IPS-20b (cell line): ENCODE measurements at regions not wholly inside any gene's neighbourhood (a gene's known extent, or its start where the extent isn't known, plus 50 kb on each side); places are given as distances from the start of the nearest gene placed in this dataset.

Experiments used
- H3K27ac ChIP-seq: one replicate; pipeline ENCODE4 v1.5.1; 2013; ENCODE audit warnings: low read length
- H3K27me3 ChIP-seq: 2 replicates; pipeline ENCODE4 v1.6.1; 2013; ENCODE audit warnings: mild to moderate bottlenecking, low read length, inconsistent platforms; ENCODE audit not compliant: insufficient read depth
- H3K36me3 ChIP-seq: 2 replicates; pipeline ENCODE4 v1.6.1; 2013; ENCODE audit warnings: low read depth, mild to moderate bottlenecking, inconsistent platforms, low read length, moderate library complexity; ENCODE audit not compliant: insufficient read depth
- H3K4me1 ChIP-seq: 2 replicates; pipeline ENCODE4 v1.6.1; 2013; ENCODE audit warnings: mild to moderate bottlenecking, control low read depth, inconsistent platforms, low read length, moderate library complexity; ENCODE audit not compliant: insufficient read depth
- H3K4me3 ChIP-seq: 2 replicates; pipeline ENCODE4 v1.5.1; 2013; ENCODE audit warnings: mild to moderate bottlenecking, low read length, inconsistent platforms
- H3K9ac ChIP-seq: 2 replicates; pipeline ENCODE4 v1.6.1; 2013; ENCODE audit warnings: low read depth, mild to moderate bottlenecking, inconsistent platforms, low read length, moderate library complexity
- H3K9me3 ChIP-seq: 2 replicates; pipeline ENCODE4 v1.6.1; 2013; ENCODE audit warnings: mild to moderate bottlenecking, low read depth, low read length, inconsistent platforms; ENCODE audit not compliant: insufficient read depth

DNA sequence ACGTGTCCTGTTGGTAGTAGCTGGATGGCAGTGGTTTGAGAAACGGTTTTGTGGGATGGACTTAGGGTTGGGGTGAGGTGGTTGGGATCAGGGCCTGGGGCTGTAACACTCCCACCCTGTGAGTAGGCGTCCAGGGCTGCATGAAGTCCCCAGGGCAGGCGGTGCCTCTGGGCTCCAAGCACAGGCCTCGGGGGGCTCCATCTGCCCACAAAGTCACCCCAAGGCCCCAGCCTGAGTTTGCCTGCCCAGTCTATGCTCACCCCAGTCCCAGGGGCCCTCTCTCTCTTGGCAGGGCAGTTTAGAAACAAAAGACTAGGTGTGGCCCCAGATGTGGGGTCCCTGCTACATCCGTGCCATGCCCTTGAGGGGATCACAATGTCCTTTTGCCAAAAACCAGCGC, 86.9 kb upstream of the PRR23E start:
- no peaks in the 10 kb centered on the region for H3K36me3 ChIP-seq
- H3K27me3 ChIP-seq: no peaks in the 10 kb centered on the region
- H3K9ac ChIP-seq: no peak overlapping the region
- H3K27ac ChIP-seq: no peak overlapping the region
- peaks cover 3% of the 10 kb centered on the region; the same call in 1 of the 2 replicates for H3K9me3 ChIP-seq
- no peak overlapping the region for H3K4me3 ChIP-seq
- peaks cover 4% of the 10 kb centered on the region; the same call in 1 of the 2 replicates for H3K4me1 ChIP-seq

GRCh38 chr3:127106456-127106855, 86.5 kb upstream of the PRR23E start:
- Histone ChIP-seq H3K9me3 (peaks cover 3% of the 10 kb centered on the region), H3K27me3 (no peaks in the 10 kb centered on the region), H3K36me3 (no peaks in the 10 kb centered on the region), H3K4me3 (no peak overlapping the region), H3K9ac (no peak overlapping the region), H3K27ac (no peak overlapping the region), H3K4me1 (peaks cover 5% of the 10 kb centered on the region; the same call in 1 of the 2 replicates)

DNA sequence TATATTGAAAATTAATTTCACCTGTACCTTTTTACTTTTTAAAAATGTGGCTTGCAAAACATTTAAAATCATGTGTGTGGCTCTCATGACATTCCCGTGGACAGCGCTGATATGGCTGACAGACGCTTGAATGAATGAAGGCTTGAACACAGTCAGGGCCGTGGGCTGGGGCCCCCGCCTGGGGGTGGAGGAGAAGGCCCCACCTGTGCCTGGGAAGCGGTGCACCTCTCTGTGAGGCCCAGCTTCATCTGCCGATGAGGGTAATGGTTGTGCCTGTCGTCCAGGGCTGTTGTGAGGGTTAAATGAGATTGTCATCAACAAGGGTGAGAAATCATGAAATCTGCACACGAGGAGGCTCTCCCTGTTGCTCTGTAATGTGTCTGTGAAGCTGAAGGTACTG, 85.9 kb upstream of the PRR23E start:
- H3K9me3 ChIP-seq: peaks cover 9% of the 10 kb centered on the region
- H3K9ac ChIP-seq: no peak overlapping the region
- H3K27me3 ChIP-seq: no peaks in the 10 kb centered on the region
- no peaks in the 10 kb centered on the region for H3K36me3 ChIP-seq
- H3K27ac ChIP-seq: no peak overlapping the region
- no peak overlapping the region for H3K4me3 ChIP-seq
- peaks cover 5% of the 10 kb centered on the region; the same call in 1 of the 2 replicates for H3K4me1 ChIP-seq

DNA sequence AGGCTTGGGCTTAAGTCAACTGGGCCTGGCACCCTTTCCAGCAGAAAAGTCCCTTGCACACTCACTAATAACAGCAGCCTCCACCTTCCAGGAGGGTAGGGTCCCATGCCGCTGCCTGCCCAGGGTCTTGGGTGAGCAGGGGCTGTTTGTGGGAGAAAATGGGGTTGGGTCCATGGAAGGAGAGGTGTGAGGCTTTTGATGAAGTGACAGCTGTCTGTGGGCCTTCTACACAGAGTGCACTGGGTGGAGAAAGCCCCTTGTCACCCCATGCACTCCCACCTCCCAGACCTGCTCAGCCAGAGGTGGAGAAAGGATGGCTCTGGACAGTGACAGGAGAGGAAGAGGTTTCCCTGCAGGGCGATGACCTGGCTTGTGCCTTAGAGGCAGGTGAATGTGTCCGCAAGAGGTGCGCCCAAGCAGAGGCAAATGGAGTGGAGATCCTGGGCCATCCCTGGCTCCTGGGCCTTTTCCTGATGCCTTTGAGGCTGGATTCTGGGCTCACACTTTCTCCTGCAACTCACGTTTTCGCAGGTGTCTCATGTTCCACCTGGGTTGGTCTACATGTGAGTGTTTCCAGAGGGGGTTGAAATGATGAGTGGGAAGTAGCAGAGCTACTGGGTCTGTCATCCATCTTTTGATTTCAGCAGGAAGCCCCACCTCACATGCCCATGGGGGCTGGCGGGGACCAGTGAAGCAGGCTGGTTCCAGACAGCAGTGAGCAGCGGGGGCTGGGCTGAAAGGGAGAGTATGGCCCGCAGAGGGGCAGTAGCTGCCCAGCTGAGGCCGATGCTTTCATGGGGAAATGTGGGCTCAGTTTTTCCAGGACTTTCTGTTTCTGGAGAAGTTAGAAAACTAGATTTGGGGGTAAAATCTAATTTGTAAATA, 85.2 kb upstream of the PRR23E start:
- Histone ChIP-seq H3K27me3 (no peaks in the 10 kb centered on the region), H3K4me1 (peaks cover 5% of the 10 kb centered on the region; the same call in 1 of the 2 replicates), H3K9ac (no peak overlapping the region), H3K27ac (no peak overlapping the region), H3K4me3 (no peak overlapping the region), H3K9me3 (peaks cover 16% of the 10 kb centered on the region), H3K36me3 (no peaks in the 10 kb centered on the region)

DNA sequence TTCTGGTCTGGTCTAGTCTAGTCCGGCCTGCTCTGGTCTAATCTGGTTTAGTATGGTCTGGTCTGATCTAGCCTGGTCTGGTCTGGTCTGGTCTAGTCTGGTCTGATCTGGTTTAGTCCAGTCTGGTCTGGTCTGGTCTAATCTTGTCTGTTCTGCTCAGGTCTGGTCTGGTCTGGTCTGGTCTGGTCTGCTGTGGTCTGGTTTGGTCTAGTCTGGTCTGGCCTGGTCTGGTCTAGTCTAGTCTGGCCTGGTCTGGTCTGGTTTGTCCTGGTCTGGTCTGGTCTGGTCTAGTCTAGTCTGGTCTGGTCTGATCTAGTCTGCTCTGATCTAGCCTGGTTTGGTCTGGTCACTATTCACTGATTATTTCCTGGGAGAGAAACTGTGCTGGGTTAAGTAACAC, 84.1 kb upstream of the PRR23E start:
- no peak overlapping the region for H3K9ac ChIP-seq
- no peak overlapping the region for H3K4me3 ChIP-seq
- H3K27ac ChIP-seq: no peak overlapping the region
- H3K36me3 ChIP-seq: no peaks in the 10 kb centered on the region
- H3K9me3 ChIP-seq: peaks cover 24% of the 10 kb centered on the region
- H3K27me3 ChIP-seq: no peaks in the 10 kb centered on the region
- H3K4me1 ChIP-seq: peaks cover 5% of the 10 kb centered on the region; the same call in 1 of the 2 replicates

DNA sequence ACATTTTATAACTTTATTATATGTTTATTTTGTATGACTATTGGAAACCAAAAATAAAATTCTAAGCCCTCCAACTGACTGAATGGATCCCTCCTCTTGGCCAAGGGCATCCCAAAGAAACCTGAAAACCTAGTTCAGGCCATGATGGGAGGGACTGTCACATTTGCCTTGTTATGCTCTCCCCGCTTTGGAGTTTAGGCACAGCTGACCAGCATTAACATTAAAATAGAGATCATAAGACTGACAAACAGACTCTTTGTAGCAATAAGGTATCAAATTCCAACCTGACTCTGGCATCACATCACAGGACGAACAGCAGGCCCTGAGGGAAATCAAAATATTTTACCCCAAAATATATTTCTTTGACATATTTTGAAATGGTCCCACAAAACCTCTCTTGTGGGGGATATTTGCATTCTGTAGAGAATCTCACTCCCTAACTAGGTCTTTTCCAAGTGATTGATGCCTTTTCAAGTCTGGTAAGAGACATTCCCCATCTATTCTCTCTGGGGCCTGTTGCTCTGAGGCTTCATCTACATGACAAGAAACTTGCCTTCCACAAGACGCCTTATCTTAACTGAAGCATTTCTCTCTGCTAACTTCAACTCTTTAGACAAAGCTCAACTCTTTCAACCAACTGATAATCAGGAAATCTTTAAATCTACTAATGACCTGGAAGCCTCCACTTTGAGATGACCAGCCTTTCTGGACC, 81.8 kb upstream of the PRR23E start:
- Histone ChIP-seq H3K27me3 (no peaks in the 10 kb centered on the region), H3K4me1 (peaks cover 7% of the 10 kb centered on the region; the same call in 1 of the 2 replicates), H3K36me3 (no peaks in the 10 kb centered on the region), H3K9ac (no peak overlapping the region), H3K27ac (no peak overlapping the region), H3K9me3 (peaks cover 24% of the 10 kb centered on the region), H3K4me3 (peak overlapping the region; percentile 39; the same call in 1 of the 2 replicates)

- H3K27ac ChIP-seq: no peak overlapping the region
- no peak overlapping the region for H3K4me3 ChIP-seq
- H3K36me3 ChIP-seq: no peaks in the 10 kb centered on the region
- peaks cover 12% of the 10 kb centered on the region; the same call in 1 of the 2 replicates for H3K4me1 ChIP-seq
- H3K9ac ChIP-seq: no peak overlapping the region
- peaks cover 24% of the 10 kb centered on the region for H3K9me3 ChIP-seq
- no peaks in the 10 kb centered on the region for H3K27me3 ChIP-seq
Observed at GRCh38 chr3:127112796-127113570, 79.9 kb upstream of the PRR23E start.

DNA sequence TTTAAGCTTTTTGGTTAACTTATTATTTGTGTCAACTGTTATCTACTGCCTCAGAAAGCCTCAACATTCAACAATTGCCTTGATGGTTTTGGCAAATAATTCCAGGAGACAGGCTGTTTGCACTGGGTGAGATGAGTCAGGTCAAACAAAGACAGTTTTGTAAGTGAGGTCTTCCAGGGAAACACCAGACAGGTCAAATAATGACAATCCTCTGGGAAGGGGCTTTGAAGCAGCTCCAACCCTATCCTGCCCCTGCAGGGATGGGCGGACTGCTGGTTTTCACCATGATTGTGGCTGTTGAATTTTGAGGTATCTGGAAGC, 79.4 kb upstream of the PRR23E start:
- H3K4me3 ChIP-seq: no peak overlapping the region
- no peaks in the 10 kb centered on the region for H3K27me3 ChIP-seq
- no peak overlapping the region for H3K27ac ChIP-seq
- H3K9ac ChIP-seq: no peak overlapping the region
- no peaks in the 10 kb centered on the region for H3K36me3 ChIP-seq
- peaks cover 24% of the 10 kb centered on the region for H3K9me3 ChIP-seq
- H3K4me1 ChIP-seq: peaks cover 12% of the 10 kb centered on the region; the same call in 1 of the 2 replicates

DNA sequence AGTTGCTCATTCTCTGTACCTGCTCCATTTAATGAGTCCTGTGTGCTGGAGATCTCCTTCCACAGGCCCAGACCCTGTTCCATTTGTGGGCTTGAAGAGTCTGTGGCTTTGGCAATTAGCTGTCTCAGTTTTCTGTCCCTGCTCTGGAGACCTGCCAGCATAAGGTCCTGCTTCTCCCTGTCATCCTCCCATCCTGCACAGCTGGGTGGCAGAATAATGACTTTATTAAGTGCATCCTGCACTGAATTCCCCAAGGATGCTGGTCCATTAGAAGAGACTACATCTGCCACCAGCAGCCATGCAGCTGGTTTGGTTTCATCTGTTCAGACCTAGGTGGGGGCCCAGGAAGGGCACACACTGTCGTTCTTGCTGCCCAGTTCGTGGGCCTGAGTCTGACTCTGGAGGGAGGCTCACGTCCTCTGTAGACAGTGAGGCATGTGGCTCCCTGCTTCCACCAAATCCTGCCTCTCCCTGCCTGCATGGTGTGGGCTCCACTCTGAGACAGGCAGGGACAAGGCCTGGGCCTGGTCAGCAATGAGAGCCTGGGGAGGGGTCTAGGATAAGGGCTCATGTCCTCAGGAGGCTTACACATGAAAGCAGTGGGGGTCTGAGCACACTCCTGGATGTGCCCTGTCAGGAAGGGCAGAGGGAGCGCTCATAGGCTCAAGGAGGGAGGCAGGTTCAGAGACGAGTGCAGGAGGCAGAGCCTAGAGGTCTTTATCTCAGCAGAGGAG, 78.4 kb upstream of the PRR23E start:
- Histone ChIP-seq H3K4me1 (peaks cover 12% of the 10 kb centered on the region; the same call in 1 of the 2 replicates), H3K27ac (no peak overlapping the region), H3K9me3 (peaks cover 24% of the 10 kb centered on the region), H3K9ac (no peak overlapping the region), H3K4me3 (no peak overlapping the region), H3K36me3 (no peaks in the 10 kb centered on the region), H3K27me3 (no peaks in the 10 kb centered on the region)

- Histone ChIP-seq H3K27me3 (no peaks in the 10 kb centered on the region), H3K27ac (no peak overlapping the region), H3K4me3 (no peak overlapping the region), H3K4me1 (peaks cover 11% of the 10 kb centered on the region; the same call in 1 of the 2 replicates), H3K9me3 (peaks cover 21% of the 10 kb centered on the region), H3K9ac (no peak overlapping the region), H3K36me3 (no peaks in the 10 kb centered on the region)
Observed at GRCh38 chr3:127115691-127116351, 77.1 kb upstream of the PRR23E start.
